ENCODE measurements at regions not wholly inside any gene's neighbourhood (a gene's known extent, or its start where the extent isn't known, plus 50 kb on each side); places are given as distances from the start of the nearest gene placed in this dataset.
A peak's percentile ranks its signal among the peaks of the same experiment; 100 is the strongest.

DNA sequence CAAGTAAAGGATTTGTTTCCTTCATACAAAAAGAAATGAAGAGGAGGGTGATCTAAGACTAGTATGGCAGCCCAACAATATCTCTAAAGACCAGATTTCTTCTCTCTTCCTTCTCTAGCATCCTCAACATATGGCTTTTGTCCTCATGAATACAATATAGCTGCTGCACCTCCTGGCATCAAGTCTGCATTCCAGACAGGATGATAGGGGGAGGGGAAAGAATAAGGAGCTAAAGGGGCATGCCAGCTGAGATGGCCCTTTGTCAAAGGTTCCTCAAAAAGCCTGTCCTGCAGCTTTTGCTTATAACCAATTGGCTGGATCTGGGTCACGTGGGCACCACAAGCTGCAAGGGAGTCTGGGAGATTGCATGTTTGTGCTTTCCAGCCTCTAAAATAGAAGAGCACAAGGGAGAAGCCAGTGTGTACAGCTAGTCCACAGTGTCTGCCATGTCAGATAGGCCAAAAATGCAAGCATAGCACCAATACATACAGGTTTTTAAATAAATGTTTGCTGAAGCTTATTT lies 132.6 kb downstream of the BCOR start (continued):
- TF ChIP-seq NR2C2 (CRISPR knock-in tag; IDR thresholded peaks at IDR 0.05) (no peak), NR2C2 (tag; IDR thresholded peaks at IDR 0.05) (no peak), STAG1 (CRISPR knock-in tag; IDR thresholded peaks at IDR 0.05; ENCODE audit: borderline replicate concordance) (no peak), FOXM1 (IDR thresholded peaks at IDR 0.05; ENCODE audit: low read depth) (no peak), FOXM1 (CRISPR knock-in tag; IDR thresholded peaks at IDR 0.05; ENCODE audit: low read depth) (no peak), KAT2B (IDR thresholded peaks at IDR 0.05; ENCODE audit: low read depth, low read length) (no peak)

DNA sequence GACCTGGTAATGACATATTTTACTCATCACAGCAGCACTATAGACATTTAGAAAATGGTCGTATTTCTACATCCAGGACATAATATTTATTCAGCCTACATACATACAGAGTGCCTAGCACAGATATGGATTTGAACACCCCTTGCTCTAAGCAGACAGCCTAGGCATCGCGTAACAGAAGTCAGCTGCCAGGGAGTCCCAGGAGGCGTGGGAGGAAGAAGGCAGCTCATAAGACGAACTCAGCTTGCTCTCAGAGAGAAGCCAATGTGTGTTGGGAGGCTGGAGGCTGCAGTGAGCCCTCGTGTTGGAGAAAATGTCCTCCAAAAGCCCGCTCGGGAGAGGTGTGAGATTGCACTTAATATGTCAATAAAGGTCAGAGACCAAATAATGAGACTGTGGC lies 131.6 kb downstream of the BCOR start:
- BruUV-seq (replicated peaks): no TSS peak
- CTCF ChIA-PET (ENCODE audit: low intra/inter-chr PET ratio): no interaction called here

More for the DNA sequence above, 131.6 kb downstream of the BCOR start:
- H3K36me3 ChIP-seq (ENCODE audit: control insufficient read depth, insufficient read depth, low read length): no peaks in the 10 kb centered on the region
- no peaks in the 10 kb centered on the region; the same call in 1 of the 2 replicates for H3K9me3 ChIP-seq (replicated peaks; ENCODE audit: control insufficient read depth, insufficient read depth, low read depth, low read length)
- H3K27me3 ChIP-seq (ENCODE audit: control insufficient read depth in 2 of 2, insufficient read depth in 2 of 2, low read length in 2 of 2): no peaks in the 10 kb centered on the region
- H2AFZ ChIP-seq (ENCODE audit: low read depth, low read length): no peak overlapping the region
- no peak overlapping the region for H3K27ac ChIP-seq (ENCODE audit: extremely low read depth, low read depth, low read length)
- no peak overlapping the region for H3K4me3 ChIP-seq
- H3K4me1 ChIP-seq (replicated peaks in 1 of 2; ENCODE audit: control insufficient read depth in 2 of 2, insufficient read depth in 2 of 2, low read length in 2 of 2): peaks cover 0 to 5% of the 10 kb centered on the region in 2 experiments; a peak in 2 of 5 replicates
- no peak overlapping the region for H3K4me2 ChIP-seq (ENCODE audit: insufficient read depth, low read length)
- 18% methylated on average over 8 of the region's 8 CpGs for WGBS (ENCODE audit: insufficient coverage, low coverage, missing lambda C conversion rate)
- no peak for DNase-seq (ENCODE audit: extremely low read depth in 1 of 4, low spot score in 3 of 4)
- no peaks in the 10 kb centered on the region for H3K9me1 ChIP-seq (ENCODE audit: control insufficient read depth, insufficient read depth, low read length)
- no peak for FAIRE-seq
- no peak for ATAC-seq
- TF ChIP-seq, protein P1, sequence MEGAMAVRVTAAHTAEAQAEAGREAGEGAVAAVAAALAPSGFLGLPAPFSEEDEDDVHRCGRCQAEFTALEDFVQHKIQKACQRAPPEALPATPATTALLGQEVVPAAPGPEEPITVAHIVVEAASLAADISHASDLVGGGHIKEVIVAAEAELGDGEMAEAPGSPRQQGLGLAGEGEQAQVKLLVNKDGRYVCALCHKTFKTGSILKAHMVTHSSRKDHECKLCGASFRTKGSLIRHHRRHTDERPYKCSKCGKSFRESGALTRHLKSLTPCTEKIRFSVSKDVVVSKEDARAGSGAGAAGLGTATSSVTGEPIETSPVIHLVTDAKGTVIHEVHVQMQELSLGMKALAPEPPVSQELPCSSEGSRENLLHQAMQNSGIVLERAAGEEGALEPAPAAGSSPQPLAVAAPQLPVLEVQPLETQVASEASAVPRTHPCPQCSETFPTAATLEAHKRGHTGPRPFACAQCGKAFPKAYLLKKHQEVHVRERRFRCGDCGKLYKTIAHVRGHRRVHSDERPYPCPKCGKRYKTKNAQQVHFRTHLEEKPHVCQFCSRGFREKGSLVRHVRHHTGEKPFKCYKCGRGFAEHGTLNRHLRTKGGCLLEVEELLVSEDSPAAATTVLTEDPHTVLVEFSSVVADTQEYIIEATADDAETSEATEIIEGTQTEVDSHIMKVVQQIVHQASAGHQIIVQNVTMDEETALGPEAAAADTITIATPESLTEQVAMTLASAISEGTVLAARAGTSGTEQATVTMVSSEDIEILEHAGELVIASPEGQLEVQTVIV (CRISPR knock-in tag; IDR thresholded peaks at IDR 0.05; ENCODE audit: borderline replicate concordance): no peak
- TF ChIP-seq L3MBTL2 (IDR thresholded peaks at IDR 0.05): peak; percentile 23; the same call in 1 of the 2 replicates
- TF ChIP-seq SNRNP70 (optimal IDR thresholded peaks at IDR 0.05; ENCODE audit: low read depth, low read length): no peak
- in situ Hi-C loops (cut with MboI): no loop called here
- H4K20me1 ChIP-seq (replicated peaks; ENCODE audit: control insufficient read depth, insufficient read depth, low read length): no peaks in the 10 kb centered on the region
- H3K9ac ChIP-seq (ENCODE audit: insufficient read depth in 1 of 2, low read depth in 2 of 2, low read length in 2 of 2): no peak overlapping the region
- intact Hi-C loops (cut with micrococcal nuclease): no loop called here
- no peaks in the 10 kb centered on the region for H3K79me2 ChIP-seq (ENCODE audit: control insufficient read depth, insufficient read depth, low read length)
- POLR2A ChIA-PET: interaction anchor here (1.4 kb wide), 1 partner anchor 12 kb away, joined by 3 read pairs; no protein-coding TSS in a partner anchor
